ENCODE measurements at regions not wholly inside any gene's neighbourhood (a gene's known extent, or its start where the extent isn't known, plus 50 kb on each side); places are given as distances from the start of the nearest gene placed in this dataset.

GRCh38 chr16:52193441-52193840, 353.5 kb downstream of the TOX3 start (continued):
- no peak for TF ChIP-seq ZNF462 (CRISPR knock-in tag; IDR thresholded peaks at IDR 0.05)

- Histone ChIP-seq H3K4me3 (no peak overlapping the region), H3K27ac (ENCODE audit: low read depth) (no peak overlapping the region), H3K4me2 (no peak overlapping the region), H3F3A (replicated peaks; ENCODE audit: low read depth) (no peaks in the 10 kb centered on the region), H4K20me1 (replicated peaks; ENCODE audit: insufficient read depth) (no peaks in the 10 kb centered on the region), H3K27me3 (ENCODE audit: insufficient read depth) (no peaks in the 10 kb centered on the region), H2AFZ (peak overlapping the region; percentile 1; the same call in 1 of the 2 replicates), H3K36me3 (ENCODE audit: insufficient read depth) (no peaks in the 10 kb centered on the region), H3K9me2 (ENCODE audit: insufficient read depth) (peaks cover 17% of the 10 kb centered on the region; the same call in 1 of the 2 replicates), H3K79me2 (replicated peaks; ENCODE audit: insufficient read depth) (no peaks in the 10 kb centered on the region), H3K4me1 (ENCODE audit: insufficient read depth) (peaks cover 9% of the 10 kb centered on the region)
- Mint-ChIP-seq H3K27me3 (ENCODE audit: insufficient read depth, low read depth, poor library complexity) (peaks cover 2% of the 10 kb centered on the region), H3K4me3 (no peak overlapping the region), H3K4me1 (peaks cover 10% of the 10 kb centered on the region), H3K27ac (0 out of 2 replicates have a peak overlapping the region, but pooled peaks have one; percentile 68), H3K9me3 (no peaks in the 10 kb centered on the region; the same call in 2 of the 3 replicates), H3K36me3 (ENCODE audit: low read depth) (no peaks in the 10 kb centered on the region)
- DNase-seq (ENCODE audit: low spot score) (peak; percentile 82), ATAC-seq (peak; percentile 69)
- TF ChIP-seq, protein P1, sequence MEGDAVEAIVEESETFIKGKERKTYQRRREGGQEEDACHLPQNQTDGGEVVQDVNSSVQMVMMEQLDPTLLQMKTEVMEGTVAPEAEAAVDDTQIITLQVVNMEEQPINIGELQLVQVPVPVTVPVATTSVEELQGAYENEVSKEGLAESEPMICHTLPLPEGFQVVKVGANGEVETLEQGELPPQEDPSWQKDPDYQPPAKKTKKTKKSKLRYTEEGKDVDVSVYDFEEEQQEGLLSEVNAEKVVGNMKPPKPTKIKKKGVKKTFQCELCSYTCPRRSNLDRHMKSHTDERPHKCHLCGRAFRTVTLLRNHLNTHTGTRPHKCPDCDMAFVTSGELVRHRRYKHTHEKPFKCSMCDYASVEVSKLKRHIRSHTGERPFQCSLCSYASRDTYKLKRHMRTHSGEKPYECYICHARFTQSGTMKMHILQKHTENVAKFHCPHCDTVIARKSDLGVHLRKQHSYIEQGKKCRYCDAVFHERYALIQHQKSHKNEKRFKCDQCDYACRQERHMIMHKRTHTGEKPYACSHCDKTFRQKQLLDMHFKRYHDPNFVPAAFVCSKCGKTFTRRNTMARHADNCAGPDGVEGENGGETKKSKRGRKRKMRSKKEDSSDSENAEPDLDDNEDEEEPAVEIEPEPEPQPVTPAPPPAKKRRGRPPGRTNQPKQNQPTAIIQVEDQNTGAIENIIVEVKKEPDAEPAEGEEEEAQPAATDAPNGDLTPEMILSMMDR (conservative IDR thresholded peaks at IDR 0.05; ENCODE audit: low read depth in 2 of 2), result peak; percentile 97 to 98
- no peak for TF ChIP-seq EZH2phosphoT487 (IDR thresholded peaks at IDR 0.05; ENCODE audit: unreplicated experiment)
Observed at GRCh38 chr16:52191531-52192134, 355.3 kb downstream of the TOX3 start.
